ENCODE measurements at regions not wholly inside any gene's neighbourhood (a gene's known extent, or its start where the extent isn't known, plus 50 kb on each side); places are given as distances from the start of the nearest gene placed in this dataset.

DNA sequence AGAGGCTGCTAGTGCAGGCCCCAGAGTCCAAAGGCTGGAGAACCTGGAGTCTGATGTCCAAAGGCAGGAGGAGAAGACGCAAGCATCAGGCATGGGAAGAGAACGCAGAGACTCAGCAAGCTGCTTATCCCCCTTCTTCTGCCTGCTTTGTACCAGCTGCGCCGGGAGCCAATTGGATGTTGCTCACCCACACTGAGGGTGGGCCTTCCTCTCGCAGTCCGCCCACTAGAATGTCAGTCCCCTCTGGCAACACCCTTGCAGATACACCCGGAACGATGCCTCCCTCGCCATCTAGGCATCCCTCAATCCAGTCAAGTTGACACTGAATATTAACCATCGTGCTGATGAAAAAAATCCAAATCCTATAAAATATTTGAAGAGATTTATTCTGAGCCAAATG, 141.6 kb downstream of the TWIST2 start:
- Mint-ChIP-seq H3K27me3 (peaks cover 8% of the 10 kb centered on the region), H3K4me1 (no peaks in the 10 kb centered on the region), H3K4me3 (no peak overlapping the region), H3K9me3 (no peaks in the 10 kb centered on the region), H3K36me3 (ENCODE audit: low read depth) (no peaks in the 10 kb centered on the region), H3K27ac (no peak overlapping the region)
- POLR2A ChIA-PET = no interaction called here
- CTCF ChIA-PET = no interaction called here
- no peak for DNase-seq

DNA sequence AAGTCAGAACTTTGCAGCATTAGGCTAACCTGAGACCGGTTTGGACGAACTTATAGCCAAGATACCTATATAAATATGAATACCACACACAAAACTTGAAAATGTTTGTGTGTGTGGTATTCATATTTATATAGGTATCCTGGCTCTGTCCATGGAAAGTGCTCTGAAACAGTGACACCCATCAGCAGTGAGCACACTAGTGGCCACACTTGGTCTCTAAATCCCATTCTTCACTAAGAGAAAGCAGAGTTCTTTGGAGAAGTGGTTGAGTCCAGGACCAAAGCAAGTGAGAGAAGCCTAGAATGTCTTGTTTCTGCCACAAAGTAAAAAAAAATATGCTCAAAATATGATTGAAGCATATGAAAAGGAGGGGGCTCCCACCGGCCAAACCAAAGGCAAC, 146.5 kb downstream of the TWIST2 start:
- Mint-ChIP-seq H3K27ac (no peak overlapping the region), H3K9me3 (no peaks in the 10 kb centered on the region), H3K27me3 (peaks cover 11% of the 10 kb centered on the region), H3K4me3 (no peak overlapping the region), H3K4me1 (no peaks in the 10 kb centered on the region), H3K36me3 (ENCODE audit: low read depth) (no peaks in the 10 kb centered on the region)
- DNase-seq = no peak
- ChIA-PET POLR2A (no interaction called here), CTCF (no interaction called here)

DNA sequence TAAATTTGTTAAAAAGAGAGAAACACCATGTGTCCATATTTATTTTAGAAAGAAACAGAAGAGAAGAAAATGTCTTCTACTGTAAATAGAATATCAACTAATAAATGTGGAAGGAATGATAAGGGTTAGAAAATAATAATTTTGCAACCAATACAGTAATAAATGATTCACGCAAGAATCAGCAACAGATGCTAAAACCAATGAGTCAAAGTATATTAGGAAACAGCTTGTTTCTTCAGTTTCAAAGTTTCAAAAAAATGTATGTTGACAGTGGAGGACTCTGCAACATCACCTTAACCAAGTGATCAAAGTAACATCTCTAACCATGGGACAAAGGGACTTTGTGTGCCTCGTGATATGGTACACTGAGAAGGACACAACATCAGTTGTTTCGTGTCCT, 147.0 kb downstream of the TWIST2 start:
- peaks cover 11% of the 10 kb centered on the region for H3K27me3 Mint-ChIP-seq
- no peaks in the 10 kb centered on the region for H3K36me3 Mint-ChIP-seq (ENCODE audit: low read depth)
- no peak overlapping the region for H3K4me3 Mint-ChIP-seq
- DNase-seq = no peak
- H3K4me1 Mint-ChIP-seq = no peaks in the 10 kb centered on the region
- ChIA-PET POLR2A (no interaction called here), CTCF (no interaction called here)
- H3K9me3 Mint-ChIP-seq = no peaks in the 10 kb centered on the region
- H3K27ac Mint-ChIP-seq = no peak overlapping the region

DNA sequence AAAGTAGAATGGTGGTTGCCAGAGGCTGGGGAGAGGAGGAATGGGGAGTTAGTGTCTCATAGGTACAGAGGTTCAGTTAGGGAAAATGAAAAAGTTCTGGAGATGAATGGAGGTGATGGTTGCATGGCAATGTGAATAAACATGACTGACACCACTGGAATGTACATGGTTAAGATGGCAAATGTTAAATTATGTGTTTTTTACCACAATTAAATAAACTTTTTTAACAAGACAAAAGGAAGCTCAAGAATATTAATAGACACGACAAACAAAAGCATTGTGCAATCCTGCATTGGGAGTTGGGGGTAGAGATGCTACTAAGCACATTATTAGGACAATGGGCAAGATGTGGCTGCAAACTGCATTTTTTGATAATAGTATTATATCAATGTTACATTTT, 147.7 kb downstream of the TWIST2 start:
- Mint-ChIP-seq H3K27me3 (peaks cover 11% of the 10 kb centered on the region), H3K4me1 (no peaks in the 10 kb centered on the region), H3K9me3 (no peaks in the 10 kb centered on the region), H3K36me3 (ENCODE audit: low read depth) (no peaks in the 10 kb centered on the region), H3K4me3 (no peak overlapping the region), H3K27ac (no peak overlapping the region)
- POLR2A ChIA-PET = no interaction called here
- CTCF ChIA-PET = no interaction called here
- DNase-seq = no peak

DNA sequence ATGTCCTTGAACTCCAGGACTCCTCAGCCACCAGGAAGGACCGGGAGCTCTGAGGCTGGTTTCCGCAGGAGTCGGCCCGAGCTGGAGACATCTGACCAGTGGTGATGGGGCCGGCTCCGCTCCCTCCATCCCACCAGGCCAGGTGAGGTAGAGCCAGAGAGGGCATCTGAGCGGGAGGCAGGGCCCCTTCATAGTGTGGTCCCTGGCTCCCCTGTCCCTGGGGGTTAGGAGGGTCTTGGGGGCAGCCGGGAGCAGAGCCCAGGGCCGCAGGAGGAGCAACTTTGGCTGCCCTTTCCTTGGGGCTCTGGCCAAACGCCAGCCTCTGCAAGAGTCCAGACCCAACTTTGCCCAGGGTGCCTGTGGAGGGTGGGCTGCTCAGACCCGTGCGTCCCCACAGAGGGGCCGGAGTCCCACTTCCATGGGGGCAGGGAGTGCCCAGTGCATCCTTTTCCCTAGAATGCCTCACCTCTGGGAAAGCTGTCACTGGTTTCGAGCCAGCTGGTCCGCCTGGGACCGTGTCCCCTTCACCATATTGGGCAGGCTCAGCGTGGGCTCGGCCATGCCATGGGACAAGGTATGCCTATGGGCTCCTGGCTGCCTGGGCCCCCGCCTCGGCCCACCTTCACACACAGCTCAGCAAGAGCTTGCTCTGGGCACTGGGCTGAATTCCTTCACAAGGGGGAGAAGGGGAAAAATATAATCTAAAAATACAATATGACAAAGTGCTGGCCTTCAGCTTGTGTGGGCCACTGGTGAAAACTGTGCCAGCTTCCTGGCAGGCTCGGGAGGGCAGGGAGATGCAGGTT, 148.6 kb downstream of the TWIST2 start:
- Mint-ChIP-seq H3K36me3 (ENCODE audit: low read depth) (no peaks in the 10 kb centered on the region), H3K4me1 (no peaks in the 10 kb centered on the region), H3K9me3 (no peaks in the 10 kb centered on the region), H3K4me3 (no peak overlapping the region), H3K27me3 (peaks cover 11% of the 10 kb centered on the region), H3K27ac (no peak overlapping the region)
- no peak for DNase-seq
- ChIA-PET CTCF (no interaction called here), POLR2A (no interaction called here)

DNA sequence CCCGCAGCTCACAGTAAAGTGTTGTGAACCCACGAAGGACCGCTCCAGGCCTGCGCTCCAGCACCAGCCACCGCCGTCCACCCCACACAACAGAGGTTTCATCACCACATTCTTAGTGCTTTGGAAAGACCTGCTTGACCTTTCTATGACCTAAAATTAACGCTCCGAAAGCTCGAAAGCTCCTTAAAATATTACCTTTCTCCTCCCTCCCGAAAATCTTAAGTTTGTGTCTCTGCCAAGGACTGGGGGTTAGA, 149.2 kb downstream of the TWIST2 start:
- Mint-ChIP-seq H3K27ac (no peak overlapping the region), H3K36me3 (ENCODE audit: low read depth) (no peaks in the 10 kb centered on the region), H3K27me3 (peaks cover 11% of the 10 kb centered on the region), H3K9me3 (no peaks in the 10 kb centered on the region), H3K4me3 (no peak overlapping the region), H3K4me1 (no peaks in the 10 kb centered on the region)
- DNase-seq = no peak
- CTCF ChIA-PET = no interaction called here
- POLR2A ChIA-PET = no interaction called here

DNA sequence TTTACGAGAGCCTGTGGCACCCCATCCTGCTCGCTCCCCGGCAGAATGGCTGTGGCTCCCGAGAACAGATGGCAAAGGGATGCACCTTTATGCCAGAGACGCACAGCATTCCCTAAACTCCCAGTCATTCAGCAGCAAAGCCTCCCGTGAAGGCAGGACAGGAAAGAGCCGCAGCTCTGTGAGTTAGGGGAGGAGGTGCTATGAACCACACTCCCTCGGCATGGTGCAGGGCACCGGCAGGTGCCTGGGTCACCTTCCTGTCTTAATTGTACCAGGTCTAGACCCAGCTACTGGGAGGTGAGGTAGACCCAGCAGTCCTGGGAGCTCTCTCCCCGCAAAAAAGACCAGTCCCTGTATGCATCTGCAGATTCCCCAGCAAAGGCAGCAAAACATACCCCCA, 149.8 kb downstream of the TWIST2 start:
- DNase-seq = no peak
- Mint-ChIP-seq H3K36me3 (ENCODE audit: low read depth) (no peaks in the 10 kb centered on the region), H3K9me3 (no peaks in the 10 kb centered on the region), H3K27ac (no peak overlapping the region), H3K27me3 (peaks cover 11% of the 10 kb centered on the region), H3K4me1 (no peaks in the 10 kb centered on the region), H3K4me3 (no peak overlapping the region)
- POLR2A ChIA-PET = no interaction called here
- CTCF ChIA-PET = no interaction called here
